Suprapubic skin (tissue), 4 donors: ENCODE measurements at regions not wholly inside any gene's neighbourhood (a gene's known extent, or its start where the extent isn't known, plus 50 kb on each side); places are given as distances from the start of the nearest gene placed in this dataset.

ENCODE experiments used
- CTCF ChIP-seq, 2 donors: fragments of 200-600 bp in 1 of 2; fragments of 450-650 bp in 1 of 2; sonication (generic) in 1 of 2; IDR thresholded peaks; one replicate each; pipeline ENCODE4 v1.5.1; 2016 to 2019; ENCODE audit warnings: antibody characterized with exemption in 2 of 2, mild to moderate bottlenecking in 1 of 2, moderate library complexity in 1 of 2
- EP300 ChIP-seq: sonication (generic); formaldehyde crosslinking; IDR thresholded peaks from one replicate; pipeline ENCODE4 v1.6.1; 2017; ENCODE audit warnings: antibody characterized with exemption
- POLR2A ChIP-seq, 2 donors: fragments of 450-650 bp; IDR thresholded peaks; one replicate each; pipeline ENCODE4 v1.6.1; 2017; ENCODE audit warnings: antibody characterized with exemption in 2 of 2, mild to moderate bottlenecking in 2 of 2, moderate library complexity in 2 of 2
- POLR2AphosphoS5 ChIP-seq, 3 donors: sonication (generic); formaldehyde crosslinking; IDR thresholded peaks; one replicate each; pipeline ENCODE4 v1.6.1; 2017; ENCODE audit warnings: antibody characterized with exemption in 3 of 3

- TF ChIP-seq POLR2AphosphoS5 (IDR thresholded peaks at IDR 0.05) = no peak
- no peak for TF ChIP-seq CTCF (IDR thresholded peaks at IDR 0.05)
- TF ChIP-seq EP300 = no peak
- no peak for TF ChIP-seq POLR2A (IDR thresholded peaks at IDR 0.05)
These were observed 225.4 kb downstream of the KLHL28 start for GRCh38 chr14:44736326-44736725.
